ENCODE measurements at regions not wholly inside any gene's neighbourhood (a gene's known extent, or its start where the extent isn't known, plus 50 kb on each side); places are given as distances from the start of the nearest gene placed in this dataset.

- no peak for TF ChIP-seq EP300 (IDR thresholded peaks at IDR 0.05; ENCODE audit: borderline replicate concordance in 1 of 2, low read depth in 1 of 2, low read length in 1 of 2)
- TF ChIP-seq USF1 (IDR thresholded peaks at IDR 0.05; ENCODE audit: borderline replicate concordance, low read depth) = no peak
- no peak for TF ChIP-seq RCOR1 (IDR thresholded peaks at IDR 0.05; ENCODE audit: low read length)
- TF ChIP-seq FOSL2 (IDR thresholded peaks at IDR 0.05; ENCODE audit: borderline replicate concordance, low read depth) = no peak
Measured at GRCh38 chr4:53788011-53788410, 196.7 kb upstream of the LNX1 start.
